Thoracic aorta (tissue), 2 donors: ENCODE measurements at regions not wholly inside any gene's neighbourhood (a gene's known extent, or its start where the extent isn't known, plus 50 kb on each side); places are given as distances from the start of the nearest gene placed in this dataset.

Experiments
- ATAC-seq: fragments of 150-250 bp; one replicate; pipeline ENCODE4 v1.8.0; 2017; ENCODE audit warnings: low read depth; ENCODE audit not compliant: insufficient number of reproducible peaks, low FRiP score
- DNase-seq: peaks from one replicate; pipeline ENCODE4 v3.0.0-alpha.2; 2020; ENCODE audit warnings: low spot score
- H3K27ac ChIP-seq, 2 donors: fragments of 200-600 bp; sonication (generic); 1 replicate in 1 of 2; 2 replicates in 1 of 2; pipeline ENCODE4 v1.5.1; 2016; ENCODE audit warnings: mild to moderate bottlenecking in 2 of 2, moderate library complexity in 2 of 2
- H3K27me3 ChIP-seq: fragments of 200-600 bp; sonication (generic); replicated peaks from 2 replicates; pipeline ENCODE4 v1.6.0; 2016; ENCODE audit warnings: mild to moderate bottlenecking; ENCODE audit not compliant: insufficient read depth
- H3K36me3 ChIP-seq: fragments of 200-600 bp; sonication (generic); one replicate; pipeline ENCODE4 v1.5.1; 2016
- H3K4me1 ChIP-seq, 2 donors: fragments of 200-600 bp; sonication (generic); 1 replicate in 1 of 2; 2 replicates in 1 of 2; pipeline versions ENCODE4 v1.5.1 to v1.6.0; 2016; ENCODE audit warnings: low read depth in 2 of 2, mild to moderate bottlenecking in 1 of 2; ENCODE audit not compliant: control insufficient read depth in 1 of 2
- H3K4me3 ChIP-seq: fragments of 200-600 bp; sonication (generic); 2 replicates; pipeline ENCODE4 v1.5.1; 2016; ENCODE audit warnings: mild to moderate bottlenecking
- H3K9me3 ChIP-seq: fragments of 200-600 bp; sonication (generic); 2 replicates; pipeline ENCODE4 v1.5.1; 2016
- TF ChIP-seq, protein P1 (sequence below): fragments of 200-600 bp; sonication (generic); IDR thresholded peaks from one replicate; pipeline ENCODE4 v1.5.1; 2019; ENCODE audit warnings: antibody characterized with exemption

DNA sequence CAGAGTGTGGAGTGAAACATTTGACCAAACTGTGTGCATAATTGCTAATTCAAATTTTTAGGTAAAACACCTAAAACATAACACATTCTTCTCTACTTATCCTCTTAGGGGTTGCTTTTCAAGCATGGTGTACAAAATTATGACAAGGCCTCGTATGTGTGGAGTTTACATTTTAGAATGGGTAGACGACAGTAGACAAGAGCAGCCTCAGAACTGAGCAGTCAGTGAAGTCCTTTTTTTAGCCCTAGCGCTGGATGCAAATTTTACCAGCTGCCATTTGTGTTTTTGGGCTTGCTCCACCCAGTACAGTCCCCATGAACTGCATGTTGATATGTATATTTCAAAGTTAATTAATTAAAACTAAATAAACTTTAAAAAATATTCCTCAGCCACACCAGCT lies 64.7 kb upstream of the TOP3B start:
- TF ChIP-seq, protein P1, sequence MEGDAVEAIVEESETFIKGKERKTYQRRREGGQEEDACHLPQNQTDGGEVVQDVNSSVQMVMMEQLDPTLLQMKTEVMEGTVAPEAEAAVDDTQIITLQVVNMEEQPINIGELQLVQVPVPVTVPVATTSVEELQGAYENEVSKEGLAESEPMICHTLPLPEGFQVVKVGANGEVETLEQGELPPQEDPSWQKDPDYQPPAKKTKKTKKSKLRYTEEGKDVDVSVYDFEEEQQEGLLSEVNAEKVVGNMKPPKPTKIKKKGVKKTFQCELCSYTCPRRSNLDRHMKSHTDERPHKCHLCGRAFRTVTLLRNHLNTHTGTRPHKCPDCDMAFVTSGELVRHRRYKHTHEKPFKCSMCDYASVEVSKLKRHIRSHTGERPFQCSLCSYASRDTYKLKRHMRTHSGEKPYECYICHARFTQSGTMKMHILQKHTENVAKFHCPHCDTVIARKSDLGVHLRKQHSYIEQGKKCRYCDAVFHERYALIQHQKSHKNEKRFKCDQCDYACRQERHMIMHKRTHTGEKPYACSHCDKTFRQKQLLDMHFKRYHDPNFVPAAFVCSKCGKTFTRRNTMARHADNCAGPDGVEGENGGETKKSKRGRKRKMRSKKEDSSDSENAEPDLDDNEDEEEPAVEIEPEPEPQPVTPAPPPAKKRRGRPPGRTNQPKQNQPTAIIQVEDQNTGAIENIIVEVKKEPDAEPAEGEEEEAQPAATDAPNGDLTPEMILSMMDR = no peak
- no peak overlapping the region for H3K4me3 ChIP-seq
- H3K36me3 ChIP-seq = no peaks in the 10 kb centered on the region
- H3K9me3 ChIP-seq = no peaks in the 10 kb centered on the region
- ATAC-seq (no peak), DNase-seq (no peak)
- no peaks in the 10 kb centered on the region for H3K4me1 ChIP-seq
- no peak overlapping the region for H3K27ac ChIP-seq
- H3K27me3 ChIP-seq = no peaks in the 10 kb centered on the region

DNA sequence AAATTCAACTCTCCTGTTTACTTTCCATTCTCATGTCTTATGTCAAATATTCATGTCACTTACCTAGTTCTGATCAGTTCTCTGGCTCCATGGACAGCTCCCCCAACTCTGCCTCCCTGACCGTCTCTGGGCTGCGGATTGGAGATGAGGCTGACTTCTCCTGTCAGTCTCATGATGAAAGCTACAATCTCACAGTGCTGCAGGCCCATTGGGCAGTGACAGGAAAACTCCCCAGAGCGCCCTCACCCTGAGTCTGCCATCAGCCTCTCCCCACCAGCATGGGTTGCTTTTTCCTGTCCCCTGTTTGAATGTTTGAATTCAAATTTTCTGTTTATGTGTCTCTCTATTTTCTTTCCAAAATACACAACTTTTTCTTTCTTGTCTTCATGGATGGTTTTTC lies 63.8 kb upstream of the TOP3B start:
- DNase-seq (no peak), ATAC-seq (no peak)
- no peaks in the 10 kb centered on the region for H3K4me1 ChIP-seq
- H3K4me3 ChIP-seq = no peak overlapping the region
- H3K27ac ChIP-seq = no peak overlapping the region
- no peaks in the 10 kb centered on the region for H3K27me3 ChIP-seq
- H3K36me3 ChIP-seq = no peaks in the 10 kb centered on the region
- TF ChIP-seq, protein P1 = no peak
- no peaks in the 10 kb centered on the region for H3K9me3 ChIP-seq

GRCh38 chr22:22045571-22046335 lies 63.2 kb upstream of the TOP3B start:
- Histone ChIP-seq H3K4me1 (no peaks in the 10 kb centered on the region), H3K27ac (no peak overlapping the region), H3K36me3 (no peaks in the 10 kb centered on the region), H3K27me3 (no peaks in the 10 kb centered on the region), H3K9me3 (no peaks in the 10 kb centered on the region), H3K4me3 (no peak overlapping the region)
- ATAC-seq = no peak
- DNase-seq = no peak
- TF ChIP-seq, protein P1 = no peak

GRCh38 chr22:22044153-22044552 lies 61.6 kb upstream of the TOP3B start:
- H3K27me3 ChIP-seq = no peaks in the 10 kb centered on the region
- DNase-seq = no peak
- no peak for ATAC-seq
- no peaks in the 10 kb centered on the region for H3K36me3 ChIP-seq
- H3K9me3 ChIP-seq = no peaks in the 10 kb centered on the region
- no peak overlapping the region for H3K4me3 ChIP-seq
- H3K27ac ChIP-seq = no peak overlapping the region
- H3K4me1 ChIP-seq = no peaks in the 10 kb centered on the region
- TF ChIP-seq, protein P1 = no peak

DNA sequence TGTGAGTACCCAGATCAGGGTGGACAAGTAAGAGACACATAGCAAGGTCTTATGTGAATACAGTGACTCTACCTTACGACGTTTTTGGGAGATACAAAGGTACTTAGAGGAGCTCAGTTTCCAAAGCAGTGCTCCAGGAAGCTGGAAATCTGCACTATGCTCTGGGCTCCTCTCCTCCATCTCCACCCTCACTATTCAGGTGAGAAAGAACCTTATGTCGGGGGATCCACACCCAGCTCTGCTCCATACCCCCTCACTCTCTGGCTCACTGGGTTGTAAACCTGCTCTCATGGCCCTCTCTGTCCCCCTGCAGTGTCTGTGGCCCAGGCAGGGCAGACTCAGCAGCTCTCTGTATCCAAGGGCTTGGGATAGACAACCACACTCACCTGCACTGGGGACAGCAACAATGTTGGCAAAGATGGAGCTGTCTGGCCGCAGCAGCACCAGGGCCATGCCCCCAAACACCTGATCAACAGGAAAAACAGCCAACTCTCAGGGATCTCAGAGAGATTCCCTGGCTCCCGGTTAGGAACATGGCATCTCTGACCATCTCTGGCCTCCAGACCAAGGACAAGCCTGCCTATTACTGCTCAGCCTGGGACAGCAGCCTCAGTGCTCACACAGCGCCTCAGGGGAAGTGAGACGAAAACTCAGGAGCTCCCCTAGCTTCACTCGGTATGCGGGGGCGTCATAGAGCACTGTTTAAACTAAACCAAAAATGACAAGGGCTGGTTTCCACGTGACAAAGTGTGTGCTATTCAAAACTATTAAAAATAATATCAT lies 60.9 kb upstream of the TOP3B start:
- TF ChIP-seq, protein P1 = no peak
- DNase-seq = no peak
- no peak for ATAC-seq

More for the DNA sequence above, 60.9 kb upstream of the TOP3B start:
- Histone ChIP-seq H3K4me3 (no peak overlapping the region), H3K27me3 (no peaks in the 10 kb centered on the region), H3K36me3 (no peaks in the 10 kb centered on the region), H3K9me3 (no peaks in the 10 kb centered on the region), H3K27ac (no peak overlapping the region), H3K4me1 (no peaks in the 10 kb centered on the region)
